ENCODE measurements at regions not wholly inside any gene's neighbourhood (a gene's known extent, or its start where the extent isn't known, plus 50 kb on each side); places are given as distances from the start of the nearest gene placed in this dataset.

GRCh38 chr5:3043600-3043999 lies 292.1 kb upstream of the IRX2 start:
- TF ChIP-seq CTCF (IDR thresholded peaks at IDR 0.05), result no peak
- no peaks in the 10 kb centered on the region for H3K4me1 Mint-ChIP-seq (ENCODE audit: unreplicated experiment)

DNA sequence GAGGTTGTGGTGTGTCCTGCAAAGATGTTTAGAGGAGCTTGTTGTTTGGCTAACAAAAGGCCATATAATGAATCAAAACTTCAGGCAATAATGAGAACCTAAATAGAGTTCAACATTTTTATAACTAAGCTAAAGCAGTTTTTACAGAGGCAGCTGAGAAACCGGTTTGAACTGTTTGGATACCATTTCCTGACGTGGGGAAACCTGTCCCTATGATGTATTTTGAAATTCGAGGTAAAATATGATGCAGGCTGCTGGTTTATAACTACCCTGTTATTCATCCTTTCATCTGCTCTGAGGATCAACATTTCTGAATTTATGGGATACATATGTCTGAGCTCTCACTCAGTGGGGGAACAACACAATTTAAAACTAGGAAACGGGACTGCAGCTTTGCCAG lies 289.5 kb upstream of the IRX2 start:
- TF ChIP-seq CTCF (IDR thresholded peaks at IDR 0.05), result no peak
- Mint-ChIP-seq H3K27me3 (ENCODE audit: unreplicated experiment) (no peaks in the 10 kb centered on the region), H3K4me1 (ENCODE audit: unreplicated experiment) (no peaks in the 10 kb centered on the region), H3K27ac (ENCODE audit: unreplicated experiment) (no peak overlapping the region), H3K4me3 (ENCODE audit: unreplicated experiment) (no peak overlapping the region), H3K36me3 (ENCODE audit: unreplicated experiment) (no peaks in the 10 kb centered on the region), H3K9me3 (ENCODE audit: unreplicated experiment) (peaks cover 59% of the 10 kb centered on the region)
- no peak for DNase-seq (ENCODE audit: extremely low spot score, unreplicated experiment)

More at GRCh38 chr5:3043600-3043999, 292.1 kb upstream of the IRX2 start:
- Mint-ChIP-seq H3K4me3 (ENCODE audit: unreplicated experiment) (no peak overlapping the region), H3K9me3 (ENCODE audit: unreplicated experiment) (peaks cover 52% of the 10 kb centered on the region), H3K27ac (ENCODE audit: unreplicated experiment) (no peak overlapping the region), H3K27me3 (ENCODE audit: unreplicated experiment) (no peaks in the 10 kb centered on the region), H3K36me3 (ENCODE audit: unreplicated experiment) (no peaks in the 10 kb centered on the region)
- DNase-seq (ENCODE audit: extremely low spot score, unreplicated experiment), result no peak

DNA sequence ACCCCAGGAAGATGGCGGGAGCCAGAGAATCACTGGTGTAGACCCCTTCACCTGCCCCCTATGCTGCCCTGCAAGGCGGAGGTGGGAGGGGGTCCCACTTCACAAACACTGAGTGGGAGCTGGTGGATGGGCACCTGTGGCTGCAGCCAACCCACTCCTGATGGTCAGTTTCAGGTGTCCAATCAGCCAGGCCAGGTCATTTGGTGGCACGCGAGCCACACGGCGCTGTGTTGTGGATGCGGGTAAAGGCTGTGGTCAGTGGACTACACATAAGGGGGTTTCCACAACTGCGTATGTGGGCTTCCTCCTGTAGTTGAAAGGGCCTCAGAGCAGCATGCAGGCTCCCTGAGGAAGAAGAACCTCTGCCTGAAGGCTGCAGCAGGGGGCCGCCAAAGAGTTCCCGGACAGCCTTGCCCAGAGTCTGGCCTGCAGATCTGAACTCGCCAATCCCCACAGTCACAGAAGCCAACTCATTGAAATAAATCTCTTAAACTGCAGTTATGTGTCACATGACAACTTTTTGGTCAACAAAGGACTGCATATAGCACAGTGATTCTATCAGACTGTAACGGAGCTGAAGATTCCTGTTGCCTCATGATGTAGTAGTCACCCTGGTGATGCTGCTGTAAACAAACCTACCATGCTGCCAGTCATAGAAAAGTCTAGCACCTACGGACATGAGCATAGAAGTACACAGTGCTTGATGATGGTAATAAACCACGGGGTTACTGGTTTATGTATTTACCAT lies 284.7 kb upstream of the IRX2 start:
- Mint-ChIP-seq H3K4me1 (ENCODE audit: unreplicated experiment) (no peaks in the 10 kb centered on the region), H3K4me3 (ENCODE audit: unreplicated experiment) (no peak overlapping the region), H3K27ac (ENCODE audit: unreplicated experiment) (no peak overlapping the region), H3K36me3 (ENCODE audit: unreplicated experiment) (no peaks in the 10 kb centered on the region), H3K9me3 (ENCODE audit: unreplicated experiment) (peaks cover 46% of the 10 kb centered on the region), H3K27me3 (ENCODE audit: unreplicated experiment) (no peaks in the 10 kb centered on the region)
- peak; percentile 75 for DNase-seq (ENCODE audit: extremely low spot score, unreplicated experiment)
- no peak for TF ChIP-seq CTCF (IDR thresholded peaks at IDR 0.05)

- Mint-ChIP-seq H3K27ac (ENCODE audit: unreplicated experiment) (no peak overlapping the region), H3K4me3 (ENCODE audit: unreplicated experiment) (no peak overlapping the region), H3K9me3 (ENCODE audit: unreplicated experiment) (peaks cover 43% of the 10 kb centered on the region), H3K36me3 (ENCODE audit: unreplicated experiment) (no peaks in the 10 kb centered on the region), H3K27me3 (ENCODE audit: unreplicated experiment) (no peaks in the 10 kb centered on the region), H3K4me1 (ENCODE audit: unreplicated experiment) (no peaks in the 10 kb centered on the region)
- peak; percentile 65 for DNase-seq (ENCODE audit: extremely low spot score, unreplicated experiment)
- no peak for TF ChIP-seq CTCF (IDR thresholded peaks at IDR 0.05)
Measured at GRCh38 chr5:3035452-3035851, 284.0 kb upstream of the IRX2 start.

- no peaks in the 10 kb centered on the region for H3K27me3 Mint-ChIP-seq (ENCODE audit: unreplicated experiment)
Measured at GRCh38 chr5:3034881-3035280, 283.4 kb upstream of the IRX2 start.

More at GRCh38 chr5:3034881-3035280, 283.4 kb upstream of the IRX2 start:
- DNase-seq (ENCODE audit: extremely low spot score, unreplicated experiment), result peak; percentile 21
- Mint-ChIP-seq H3K27ac (ENCODE audit: unreplicated experiment) (no peak overlapping the region), H3K36me3 (ENCODE audit: unreplicated experiment) (no peaks in the 10 kb centered on the region), H3K4me3 (ENCODE audit: unreplicated experiment) (no peak overlapping the region), H3K9me3 (ENCODE audit: unreplicated experiment) (peaks cover 43% of the 10 kb centered on the region), H3K4me1 (ENCODE audit: unreplicated experiment) (no peaks in the 10 kb centered on the region)
- no peak for TF ChIP-seq CTCF (IDR thresholded peaks at IDR 0.05)
